Breast epithelium (tissue), 4 donors: ENCODE measurements at regions not wholly inside any gene's neighbourhood (a gene's known extent, or its start where the extent isn't known, plus 50 kb on each side); places are given as distances from the start of the nearest gene placed in this dataset.

Source experiments
- DNase-seq, 2 donors: peaks; one replicate each; pipeline ENCODE4 v3.0.0-alpha.2; 2019; ENCODE audit warnings: low spot score in 2 of 2
- H3K27ac ChIP-seq, 2 donors: fragments of 200-600 bp; sonication (generic) in 1 of 2; one replicate each; pipeline ENCODE4 v1.5.1; 2016 to 2019; ENCODE audit warnings: mild to moderate bottlenecking in 1 of 2
- H3K27me3 ChIP-seq, 2 donors: fragments of 200-600 bp; sonication (generic) in 1 of 2; one replicate each; pipeline versions ENCODE4 v1.5.1 to v1.6.0; 2017 to 2019; ENCODE audit warnings: control low read depth in 1 of 2, mild to moderate bottlenecking in 1 of 2
- H3K36me3 ChIP-seq: fragments of 200-600 bp; one replicate; pipeline ENCODE4 v1.5.1; 2019
- H3K4me1 ChIP-seq, 2 donors: fragments of 200-600 bp; sonication (generic); one replicate each; pipeline ENCODE4 v1.5.1; 2016 to 2019; ENCODE audit warnings: control low read depth in 1 of 2
- H3K4me3 ChIP-seq, 3 donors: fragments of 200-600 bp; sonication (generic); 1 replicate in 2 of 3; 2 replicates in 1 of 3; pipeline ENCODE4 v1.5.1; 2016 to 2019; ENCODE audit warnings: mild to moderate bottlenecking in 3 of 3, moderate library complexity in 2 of 3
- H3K9me3 ChIP-seq, 2 donors: fragments of 200-600 bp; sonication (generic) in 1 of 2; one replicate each; pipeline ENCODE4 v1.5.1; 2016 to 2019; ENCODE audit warnings: control low read depth in 1 of 2
- CTCF ChIP-seq, 3 donors: fragments of 450-650 bp; IDR thresholded peaks; one replicate each; pipeline ENCODE4 v1.5.1; 2016 to 2017; ENCODE audit warnings: antibody characterized with exemption in 3 of 3, mild to moderate bottlenecking in 3 of 3, moderate library complexity in 3 of 3
- POLR2A ChIP-seq: fragments of 450-650 bp; IDR thresholded peaks from one replicate; pipeline ENCODE4 v1.6.1; 2016; ENCODE audit warnings: antibody characterized with exemption, mild to moderate bottlenecking, moderate library complexity
- POLR2AphosphoS5 ChIP-seq, 3 donors: sonication (generic); formaldehyde crosslinking; IDR thresholded peaks; one replicate each; pipeline ENCODE4 v1.6.1; 2017; ENCODE audit warnings: antibody characterized with exemption in 3 of 3
- intact Hi-C: fragments of 100-400 bp; cut with DNase I; formaldehyde crosslinking; loops from one replicate; pipeline ENCODE4 v1.15.1; 2023; ENCODE audit warnings: low total_unique reads

- no peaks in the 10 kb centered on the region for H3K9me3 ChIP-seq
- no peak for DNase-seq
- H3K27me3 ChIP-seq = no peaks in the 10 kb centered on the region
- TF ChIP-seq CTCF (IDR thresholded peaks at IDR 0.05) = no peak
- TF ChIP-seq POLR2A = no peak
- no peak for TF ChIP-seq POLR2AphosphoS5 (IDR thresholded peaks at IDR 0.05)
- no peak overlapping the region for H3K4me3 ChIP-seq
- intact Hi-C loops = loop anchor here (5.0 kb wide), 1 partner anchor 220 kb away; no protein-coding TSS in a partner anchor
- no peaks in the 10 kb centered on the region for H3K4me1 ChIP-seq
- H3K36me3 ChIP-seq = no peaks in the 10 kb centered on the region
- H3K27ac ChIP-seq = no peak overlapping the region
Measured at GRCh38 chr10:4587466-4587865, 238.5 kb upstream of the AKR1E2 start.

- intact Hi-C loops = loop anchor here (5.0 kb wide), 1 partner anchor 219 kb away; no protein-coding TSS in a partner anchor
Measured at GRCh38 chr10:4586776-4587175, 239.2 kb upstream of the AKR1E2 start.

GRCh38 chr10:4581929-4582328 lies 244.1 kb upstream of the AKR1E2 start:
- H3K36me3 ChIP-seq = no peaks in the 10 kb centered on the region
- no peaks in the 10 kb centered on the region for H3K9me3 ChIP-seq
- intact Hi-C loops = no loop called here
- H3K4me3 ChIP-seq = no peak overlapping the region
- no peaks in the 10 kb centered on the region for H3K4me1 ChIP-seq
- TF ChIP-seq POLR2A (no peak), POLR2AphosphoS5 (IDR thresholded peaks at IDR 0.05) (no peak), CTCF (IDR thresholded peaks at IDR 0.05) (no peak)
- H3K27ac ChIP-seq = no peak overlapping the region
- no peak for DNase-seq
- no peaks in the 10 kb centered on the region for H3K27me3 ChIP-seq

More at GRCh38 chr10:4586776-4587175, 239.2 kb upstream of the AKR1E2 start:
- Histone ChIP-seq H3K4me3 (no peak overlapping the region), H3K27me3 (no peaks in the 10 kb centered on the region), H3K4me1 (no peaks in the 10 kb centered on the region), H3K36me3 (no peaks in the 10 kb centered on the region), H3K9me3 (no peaks in the 10 kb centered on the region), H3K27ac (no peak overlapping the region)
- no peak for TF ChIP-seq POLR2AphosphoS5 (IDR thresholded peaks at IDR 0.05)
- no peak for TF ChIP-seq CTCF (IDR thresholded peaks at IDR 0.05)
- TF ChIP-seq POLR2A = no peak
- no peak for DNase-seq

DNA sequence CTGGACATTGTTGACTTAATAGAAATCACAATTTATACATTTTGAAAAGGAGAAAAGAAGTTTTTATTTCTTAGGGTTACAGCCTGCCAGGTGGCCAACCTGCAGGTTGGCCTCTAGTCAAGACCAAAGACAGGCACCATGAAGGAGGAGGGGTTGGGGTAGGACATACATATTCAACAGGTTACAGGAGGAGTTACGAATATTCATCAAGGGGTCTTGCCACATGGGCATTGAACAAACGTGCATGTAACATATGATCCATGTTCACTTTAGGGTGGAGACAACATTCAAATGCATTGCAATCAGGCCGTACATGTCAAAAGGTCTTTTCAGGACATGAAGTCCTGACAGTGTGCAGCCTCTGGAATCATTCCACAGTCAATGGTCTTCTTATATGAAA lies 246.2 kb upstream of the AKR1E2 start:
- no peaks in the 10 kb centered on the region for H3K4me1 ChIP-seq
- H3K27ac ChIP-seq = no peak overlapping the region
- H3K27me3 ChIP-seq = no peaks in the 10 kb centered on the region
- no peak for DNase-seq
- no peaks in the 10 kb centered on the region for H3K36me3 ChIP-seq
- TF ChIP-seq POLR2A (no peak), POLR2AphosphoS5 (IDR thresholded peaks at IDR 0.05) (no peak), CTCF (IDR thresholded peaks at IDR 0.05) (no peak)
- H3K4me3 ChIP-seq = no peak overlapping the region
- intact Hi-C loops = no loop called here
- H3K9me3 ChIP-seq = no peaks in the 10 kb centered on the region

- H3K4me1 ChIP-seq = no peaks in the 10 kb centered on the region
- intact Hi-C loops = no loop called here
- no peak for TF ChIP-seq POLR2A
- no peak for TF ChIP-seq CTCF (IDR thresholded peaks at IDR 0.05)
- TF ChIP-seq POLR2AphosphoS5 (IDR thresholded peaks at IDR 0.05) = no peak
Measured at GRCh38 chr10:4576206-4576605, 249.8 kb upstream of the AKR1E2 start.

More at GRCh38 chr10:4576206-4576605, 249.8 kb upstream of the AKR1E2 start:
- Histone ChIP-seq H3K27me3 (no peaks in the 10 kb centered on the region), H3K36me3 (no peaks in the 10 kb centered on the region), H3K27ac (no peak overlapping the region), H3K4me3 (no peak overlapping the region), H3K9me3 (no peaks in the 10 kb centered on the region)
- no peak for DNase-seq
